ENCODE measurements at regions not wholly inside any gene's neighbourhood (a gene's known extent, or its start where the extent isn't known, plus 50 kb on each side); places are given as distances from the start of the nearest gene placed in this dataset.

DNA sequence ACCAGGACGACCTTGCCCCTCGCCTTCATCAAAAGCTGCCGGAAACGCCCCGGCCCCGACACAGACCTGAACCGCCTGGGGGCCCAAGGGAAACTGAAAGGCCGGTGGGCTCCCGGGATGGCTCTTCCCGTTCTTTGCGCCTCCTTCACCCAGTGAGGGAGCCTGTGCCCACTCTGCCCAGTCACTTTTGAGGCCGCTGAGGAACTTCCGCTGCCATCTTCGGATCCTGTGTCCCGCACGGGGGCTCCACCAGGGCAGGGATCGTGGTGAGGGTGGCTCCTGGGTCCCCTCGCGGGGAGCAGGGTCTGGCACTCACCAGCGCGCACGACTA lies 104.0 kb downstream of the PPIAL4G start:
- no peak overlapping the region for H3K14ac ChIP-seq (replicated peaks; ENCODE audit: low read depth, low read length)
- no peaks in the 10 kb centered on the region for H4K20me1 ChIP-seq (ENCODE audit: insufficient read depth, low read length)
- ChIA-PET CTCF (no interaction called here), POLR2A (ENCODE audit: unreplicated experiment) (no interaction called here)
- no peak overlapping the region for H2BK15ac ChIP-seq (ENCODE audit: low read depth, low read length)
- no peaks in the 10 kb centered on the region for H3K9me1 ChIP-seq (ENCODE audit: insufficient read depth, low read length)
- ATAC-seq (ENCODE audit: low read depth) (no peak), DNase-seq (no peak)
- TF ChIP-seq RCOR1 (IDR thresholded peaks at IDR 0.05; ENCODE audit: insufficient replicate concordance, low read length) (no peak), NFE2L2 (IDR thresholded peaks at IDR 0.05; ENCODE audit: low read depth, low read length) (no peak), BHLHE40 (IDR thresholded peaks at IDR 0.05; ENCODE audit: low read depth, low read length) (no peak), POLR2A (IDR thresholded peaks at IDR 0.05; ENCODE audit: low read depth, low read length) (no peak), RFX5 (IDR thresholded peaks at IDR 0.05; ENCODE audit: low read depth, low read length) (no peak), RAD21 (IDR thresholded peaks at IDR 0.05; ENCODE audit: low read length) (no peak), MAFK (IDR thresholded peaks at IDR 0.05; ENCODE audit: low read depth, low read length) (no peak), MXI1 (IDR thresholded peaks at IDR 0.05; ENCODE audit: borderline replicate concordance, low read depth, low read length) (no peak), CHD1 (IDR thresholded peaks at IDR 0.05; ENCODE audit: low read depth, low read length) (no peak), SMC3 (IDR thresholded peaks at IDR 0.05; ENCODE audit: low read depth, low read length) (no peak)
- TF ChIP-seq, protein P1, sequence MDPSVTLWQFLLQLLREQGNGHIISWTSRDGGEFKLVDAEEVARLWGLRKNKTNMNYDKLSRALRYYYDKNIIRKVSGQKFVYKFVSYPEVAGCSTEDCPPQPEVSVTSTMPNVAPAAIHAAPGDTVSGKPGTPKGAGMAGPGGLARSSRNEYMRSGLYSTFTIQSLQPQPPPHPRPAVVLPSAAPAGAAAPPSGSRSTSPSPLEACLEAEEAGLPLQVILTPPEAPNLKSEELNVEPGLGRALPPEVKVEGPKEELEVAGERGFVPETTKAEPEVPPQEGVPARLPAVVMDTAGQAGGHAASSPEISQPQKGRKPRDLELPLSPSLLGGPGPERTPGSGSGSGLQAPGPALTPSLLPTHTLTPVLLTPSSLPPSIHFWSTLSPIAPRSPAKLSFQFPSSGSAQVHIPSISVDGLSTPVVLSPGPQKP (IDR thresholded peaks at IDR 0.05; ENCODE audit: borderline replicate concordance, low read depth, low read length), result no peak
- TF ChIP-seq, protein P2, sequence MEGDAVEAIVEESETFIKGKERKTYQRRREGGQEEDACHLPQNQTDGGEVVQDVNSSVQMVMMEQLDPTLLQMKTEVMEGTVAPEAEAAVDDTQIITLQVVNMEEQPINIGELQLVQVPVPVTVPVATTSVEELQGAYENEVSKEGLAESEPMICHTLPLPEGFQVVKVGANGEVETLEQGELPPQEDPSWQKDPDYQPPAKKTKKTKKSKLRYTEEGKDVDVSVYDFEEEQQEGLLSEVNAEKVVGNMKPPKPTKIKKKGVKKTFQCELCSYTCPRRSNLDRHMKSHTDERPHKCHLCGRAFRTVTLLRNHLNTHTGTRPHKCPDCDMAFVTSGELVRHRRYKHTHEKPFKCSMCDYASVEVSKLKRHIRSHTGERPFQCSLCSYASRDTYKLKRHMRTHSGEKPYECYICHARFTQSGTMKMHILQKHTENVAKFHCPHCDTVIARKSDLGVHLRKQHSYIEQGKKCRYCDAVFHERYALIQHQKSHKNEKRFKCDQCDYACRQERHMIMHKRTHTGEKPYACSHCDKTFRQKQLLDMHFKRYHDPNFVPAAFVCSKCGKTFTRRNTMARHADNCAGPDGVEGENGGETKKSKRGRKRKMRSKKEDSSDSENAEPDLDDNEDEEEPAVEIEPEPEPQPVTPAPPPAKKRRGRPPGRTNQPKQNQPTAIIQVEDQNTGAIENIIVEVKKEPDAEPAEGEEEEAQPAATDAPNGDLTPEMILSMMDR (conservative IDR thresholded peaks at IDR 0.05; ENCODE audit: low read depth, low read length), result no peak
- TF ChIP-seq, protein P3, sequence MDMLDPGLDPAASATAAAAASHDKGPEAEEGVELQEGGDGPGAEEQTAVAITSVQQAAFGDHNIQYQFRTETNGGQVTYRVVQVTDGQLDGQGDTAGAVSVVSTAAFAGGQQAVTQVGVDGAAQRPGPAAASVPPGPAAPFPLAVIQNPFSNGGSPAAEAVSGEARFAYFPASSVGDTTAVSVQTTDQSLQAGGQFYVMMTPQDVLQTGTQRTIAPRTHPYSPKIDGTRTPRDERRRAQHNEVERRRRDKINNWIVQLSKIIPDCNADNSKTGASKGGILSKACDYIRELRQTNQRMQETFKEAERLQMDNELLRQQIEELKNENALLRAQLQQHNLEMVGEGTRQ (IDR thresholded peaks at IDR 0.05; ENCODE audit: low read depth, low read length), result no peak
- no peak overlapping the region for H4K91ac ChIP-seq (ENCODE audit: insufficient read depth, low read depth, low read length)
- H2BK5ac ChIP-seq (ENCODE audit: low read depth, low read length, poor library complexity, severe bottlenecking), result no peak overlapping the region
- H3K36me3 ChIP-seq (ENCODE audit: control insufficient read depth, insufficient read depth, low read length), result no peaks in the 10 kb centered on the region; the same call in 1 of the 2 replicates
- H3K23ac ChIP-seq (ENCODE audit: low read depth, low read length), result no peak overlapping the region
- no peak overlapping the region for H2BK20ac ChIP-seq (ENCODE audit: low read depth, low read length)
- in situ Hi-C loops (cut with MboI; ENCODE audit: low sequenced_read_pairs) (no loop called here), dilution Hi-C loops (cut with HindIII; ENCODE audit: low sequenced_read_pairs, unreplicated experiment) (no loop called here), intact Hi-C loops (cut with micrococcal nuclease) (no loop called here)
- H3K4me1 ChIP-seq (ENCODE audit: control insufficient read depth, insufficient read depth, low read length), result no peaks in the 10 kb centered on the region
- H3K9me3 ChIP-seq (ENCODE audit: control insufficient read depth, insufficient read depth, low read length), result no peaks in the 10 kb centered on the region
- H4K8ac ChIP-seq (ENCODE audit: low read depth in 2 of 2, low read length in 2 of 2), result no peak overlapping the region
- no peak overlapping the region for H3K9ac ChIP-seq (ENCODE audit: low read depth, low read length)
- no peak overlapping the region for H3K18ac ChIP-seq (ENCODE audit: low read depth, low read length)
- no peaks in the 10 kb centered on the region; the same call in none of the 2 replicates for H3K27me3 ChIP-seq (ENCODE audit: control insufficient read depth, insufficient read depth, low read length)
- H2AK5ac ChIP-seq (ENCODE audit: low read depth, low read length), result no peak overlapping the region
- no peak overlapping the region for H3K4me3 ChIP-seq (ENCODE audit: insufficient read depth, low read depth, low read length)
- no peak overlapping the region for H3K56ac ChIP-seq (ENCODE audit: extremely low read depth, insufficient read depth, low read length)
- H3K79me1 ChIP-seq (ENCODE audit: low read depth in 1 of 2, low read length in 2 of 2), result no peaks in the 10 kb centered on the region
- H2AK9ac ChIP-seq (replicated peaks; ENCODE audit: low read depth, low read length, poor library complexity), result no peak overlapping the region
- H3K27ac ChIP-seq (ENCODE audit: insufficient read depth, low read length), result no peak overlapping the region
- no peak overlapping the region for H3K4ac ChIP-seq (ENCODE audit: low read depth, low read length)
- no peak overlapping the region for H3K4me2 ChIP-seq (ENCODE audit: low read depth, low read length)
- no peak overlapping the region for H4K5ac ChIP-seq (ENCODE audit: low read depth, low read length)
- WGBS, 2 experiments (ENCODE audit: extremely low coverage in 2 of 2, insufficient read length in 1 of 2), result 56% methylated on average over 10 of the region's 22 CpGs; no CpG with 5 or more reads in 1 of the 2 experiments
- no peak overlapping the region for H2AFZ ChIP-seq (replicated peaks; ENCODE audit: low read length, poor library complexity)
- H2BK120ac ChIP-seq (ENCODE audit: low read depth, low read length), result no peak overlapping the region
- BruUV-seq (replicated peaks), result no TSS peak

Data from IMR-90 (cell line).